PC-9 (cell line): ENCODE measurements at regions not wholly inside any gene's neighbourhood (a gene's known extent, or its start where the extent isn't known, plus 50 kb on each side); places are given as distances from the start of the nearest gene placed in this dataset.

Experiments used
- EZH2 ChIP-seq: fragments of 200-600 bp; sonication (generic); IDR thresholded peaks from 2 replicates; pipeline ENCODE4 v1.8.0; 2017; ENCODE audit warnings: antibody characterized with exemption, low read depth
- TF ChIP-seq, protein P1 (sequence below): fragments of 200-600 bp; sonication (generic); conservative IDR thresholded peaks from 2 replicates; pipeline ENCODE4 v1.6.1; 2017; ENCODE audit warnings: mixed run types, antibody characterized with exemption, mild to moderate bottlenecking, moderate library complexity

DNA sequence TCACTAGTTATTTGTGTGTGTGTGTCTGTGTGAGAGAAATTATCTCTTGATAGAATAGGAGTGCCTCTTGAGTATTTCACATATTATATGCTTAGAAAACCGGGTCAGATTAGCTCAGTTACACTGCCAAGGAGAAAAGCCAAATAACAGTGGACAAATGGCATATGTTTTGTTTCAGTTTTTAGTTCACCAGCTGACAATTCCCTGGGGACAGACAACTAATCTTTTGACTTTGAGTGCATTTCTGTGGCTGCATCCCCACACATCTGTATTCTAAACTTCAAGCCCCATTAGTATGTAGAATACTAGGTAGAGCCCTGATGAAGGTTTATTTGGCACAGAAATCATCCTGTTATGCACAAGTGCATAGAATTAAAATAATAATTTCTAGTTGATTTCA, 227.7 kb upstream of the CNTN3 start:
- TF ChIP-seq, protein P1, sequence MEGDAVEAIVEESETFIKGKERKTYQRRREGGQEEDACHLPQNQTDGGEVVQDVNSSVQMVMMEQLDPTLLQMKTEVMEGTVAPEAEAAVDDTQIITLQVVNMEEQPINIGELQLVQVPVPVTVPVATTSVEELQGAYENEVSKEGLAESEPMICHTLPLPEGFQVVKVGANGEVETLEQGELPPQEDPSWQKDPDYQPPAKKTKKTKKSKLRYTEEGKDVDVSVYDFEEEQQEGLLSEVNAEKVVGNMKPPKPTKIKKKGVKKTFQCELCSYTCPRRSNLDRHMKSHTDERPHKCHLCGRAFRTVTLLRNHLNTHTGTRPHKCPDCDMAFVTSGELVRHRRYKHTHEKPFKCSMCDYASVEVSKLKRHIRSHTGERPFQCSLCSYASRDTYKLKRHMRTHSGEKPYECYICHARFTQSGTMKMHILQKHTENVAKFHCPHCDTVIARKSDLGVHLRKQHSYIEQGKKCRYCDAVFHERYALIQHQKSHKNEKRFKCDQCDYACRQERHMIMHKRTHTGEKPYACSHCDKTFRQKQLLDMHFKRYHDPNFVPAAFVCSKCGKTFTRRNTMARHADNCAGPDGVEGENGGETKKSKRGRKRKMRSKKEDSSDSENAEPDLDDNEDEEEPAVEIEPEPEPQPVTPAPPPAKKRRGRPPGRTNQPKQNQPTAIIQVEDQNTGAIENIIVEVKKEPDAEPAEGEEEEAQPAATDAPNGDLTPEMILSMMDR: no peak
- TF ChIP-seq EZH2: no peak
